Activated T-cell treated with anti-CD3 and anti-CD28 coated beads, Interleukin-2, amount 50 U/mL, for 4 hours (primary cell): ENCODE measurements at regions not wholly inside any gene's neighbourhood (a gene's known extent, or its start where the extent isn't known, plus 50 kb on each side); places are given as distances from the start of the nearest gene placed in this dataset.

Source experiments
- ATAC-seq, 2 donors: fragments of 200-7000 bp; cut with Tn5 transposase; one replicate each; pipeline ENCODE4 v1.10.0; 2021
- DNase-seq: peaks from one replicate; pipeline ENCODE4 v3.0.0-alpha.2; 2020
- H3K27me3 Mint-ChIP-seq: one replicate; pipeline ENCODE4 v1.8.0; 2021; ENCODE audit warnings: low read depth, mixed read lengths
- H3K36me3 Mint-ChIP-seq: one replicate; pipeline ENCODE4 v1.8.0; 2022; ENCODE audit warnings: mixed read lengths; ENCODE audit not compliant: insufficient read depth
- H3K4me1 Mint-ChIP-seq: one replicate; pipeline ENCODE4 v1.8.0; 2021; ENCODE audit warnings: low read depth, mixed read lengths
- H3K4me3 Mint-ChIP-seq: one replicate; pipeline ENCODE4 v1.8.0; 2021; ENCODE audit warnings: mild to moderate bottlenecking, moderate library complexity, mixed read lengths
- H3K9me3 Mint-ChIP-seq: one replicate; pipeline ENCODE4 v1.8.0; 2021; ENCODE audit warnings: mixed read lengths

GRCh38 chr4:35644591-35644990 is 599.7 kb downstream of the ARAP2 start:
- no peak for ATAC-seq
- H3K9me3 Mint-ChIP-seq, result no peaks in the 10 kb centered on the region
- no peaks in the 10 kb centered on the region for H3K36me3 Mint-ChIP-seq
- no peaks in the 10 kb centered on the region for H3K27me3 Mint-ChIP-seq
- H3K4me3 Mint-ChIP-seq, result no peak overlapping the region
- DNase-seq, result no peak
- no peaks in the 10 kb centered on the region for H3K4me1 Mint-ChIP-seq

- Mint-ChIP-seq H3K36me3 (no peaks in the 10 kb centered on the region), H3K4me3 (no peak overlapping the region), H3K27me3 (no peaks in the 10 kb centered on the region), H3K4me1 (no peaks in the 10 kb centered on the region), H3K9me3 (no peaks in the 10 kb centered on the region)
- DNase-seq (no peak), ATAC-seq (no peak)
Observed at GRCh38 chr4:35649011-35649410, 595.3 kb downstream of the ARAP2 start.

- H3K27me3 Mint-ChIP-seq, result no peaks in the 10 kb centered on the region
- H3K36me3 Mint-ChIP-seq, result no peaks in the 10 kb centered on the region
- no peak overlapping the region for H3K4me3 Mint-ChIP-seq
- no peaks in the 10 kb centered on the region for H3K9me3 Mint-ChIP-seq
- ATAC-seq (no peak), DNase-seq (no peak)
- H3K4me1 Mint-ChIP-seq, result no peaks in the 10 kb centered on the region
Observed at GRCh38 chr4:35649778-35650177, 594.5 kb downstream of the ARAP2 start.

- Mint-ChIP-seq H3K27me3 (no peaks in the 10 kb centered on the region), H3K4me1 (no peaks in the 10 kb centered on the region), H3K4me3 (no peak overlapping the region), H3K9me3 (no peaks in the 10 kb centered on the region), H3K36me3 (no peaks in the 10 kb centered on the region)
- DNase-seq, result no peak
- ATAC-seq, result no peak
Observed at GRCh38 chr4:35652197-35652596, 592.1 kb downstream of the ARAP2 start.

GRCh38 chr4:35653451-35653850 is 590.9 kb downstream of the ARAP2 start:
- H3K4me3 Mint-ChIP-seq, result no peak overlapping the region
- H3K36me3 Mint-ChIP-seq, result no peaks in the 10 kb centered on the region
- no peak for DNase-seq
- no peaks in the 10 kb centered on the region for H3K4me1 Mint-ChIP-seq
- H3K27me3 Mint-ChIP-seq, result no peaks in the 10 kb centered on the region
- H3K9me3 Mint-ChIP-seq, result no peaks in the 10 kb centered on the region
- no peak for ATAC-seq

GRCh38 chr4:35673137-35673536 is 571.2 kb downstream of the ARAP2 start:
- Mint-ChIP-seq H3K36me3 (no peaks in the 10 kb centered on the region), H3K9me3 (no peaks in the 10 kb centered on the region), H3K4me3 (no peak overlapping the region), H3K4me1 (no peaks in the 10 kb centered on the region), H3K27me3 (no peaks in the 10 kb centered on the region)
- ATAC-seq (no peak), DNase-seq (no peak)

- DNase-seq (no peak), ATAC-seq (no peak)
- no peak overlapping the region for H3K4me3 Mint-ChIP-seq
- H3K4me1 Mint-ChIP-seq, result no peaks in the 10 kb centered on the region
- peaks cover 4% of the 10 kb centered on the region for H3K9me3 Mint-ChIP-seq
- H3K36me3 Mint-ChIP-seq, result no peaks in the 10 kb centered on the region
- peaks cover 2% of the 10 kb centered on the region for H3K27me3 Mint-ChIP-seq
Observed at GRCh38 chr4:35684755-35685154, 559.6 kb downstream of the ARAP2 start.

GRCh38 chr4:35689870-35690269 is 554.4 kb downstream of the ARAP2 start:
- H3K27me3 Mint-ChIP-seq, result no peaks in the 10 kb centered on the region
- DNase-seq (no peak), ATAC-seq (no peak)
- no peaks in the 10 kb centered on the region for H3K36me3 Mint-ChIP-seq
- H3K9me3 Mint-ChIP-seq, result no peaks in the 10 kb centered on the region
- H3K4me3 Mint-ChIP-seq, result no peak overlapping the region
- H3K4me1 Mint-ChIP-seq, result no peaks in the 10 kb centered on the region

- H3K36me3 Mint-ChIP-seq, result no peaks in the 10 kb centered on the region
- ATAC-seq (no peak), DNase-seq (no peak)
- no peaks in the 10 kb centered on the region for H3K27me3 Mint-ChIP-seq
- H3K4me3 Mint-ChIP-seq, result no peak overlapping the region
- H3K4me1 Mint-ChIP-seq, result no peaks in the 10 kb centered on the region
- no peaks in the 10 kb centered on the region for H3K9me3 Mint-ChIP-seq
Observed at GRCh38 chr4:35690271-35690670, 554.0 kb downstream of the ARAP2 start.

- DNase-seq (no peak), ATAC-seq (no peak)
- Mint-ChIP-seq H3K36me3 (no peaks in the 10 kb centered on the region), H3K4me1 (no peaks in the 10 kb centered on the region), H3K27me3 (no peaks in the 10 kb centered on the region), H3K9me3 (no peaks in the 10 kb centered on the region), H3K4me3 (no peak overlapping the region)
Observed at GRCh38 chr4:35695003-35695402, 549.3 kb downstream of the ARAP2 start.

GRCh38 chr4:35695421-35695820 is 548.9 kb downstream of the ARAP2 start:
- no peaks in the 10 kb centered on the region for H3K9me3 Mint-ChIP-seq
- no peaks in the 10 kb centered on the region for H3K36me3 Mint-ChIP-seq
- ATAC-seq (no peak), DNase-seq (no peak)
- H3K4me1 Mint-ChIP-seq, result no peaks in the 10 kb centered on the region
- H3K27me3 Mint-ChIP-seq, result no peaks in the 10 kb centered on the region
- no peak overlapping the region for H3K4me3 Mint-ChIP-seq

- Mint-ChIP-seq H3K27me3 (no peaks in the 10 kb centered on the region), H3K4me1 (no peaks in the 10 kb centered on the region), H3K9me3 (no peaks in the 10 kb centered on the region), H3K36me3 (no peaks in the 10 kb centered on the region), H3K4me3 (no peak overlapping the region)
- no peak for DNase-seq
- no peak for ATAC-seq
Observed at GRCh38 chr4:35697210-35697736, 547.0 kb downstream of the ARAP2 start.

GRCh38 chr4:35700663-35701062 is 543.7 kb downstream of the ARAP2 start:
- Mint-ChIP-seq H3K36me3 (no peaks in the 10 kb centered on the region), H3K27me3 (no peaks in the 10 kb centered on the region), H3K4me1 (no peaks in the 10 kb centered on the region), H3K4me3 (no peak overlapping the region), H3K9me3 (no peaks in the 10 kb centered on the region)
- ATAC-seq (no peak), DNase-seq (no peak)

GRCh38 chr4:35709080-35709479 is 535.2 kb downstream of the ARAP2 start:
- Mint-ChIP-seq H3K4me3 (no peak overlapping the region), H3K4me1 (no peaks in the 10 kb centered on the region), H3K36me3 (no peaks in the 10 kb centered on the region), H3K27me3 (no peaks in the 10 kb centered on the region), H3K9me3 (peaks cover 25% of the 10 kb centered on the region)
- no peak for ATAC-seq
- no peak for DNase-seq

- ATAC-seq (no peak), DNase-seq (no peak)
- no peaks in the 10 kb centered on the region for H3K27me3 Mint-ChIP-seq
- H3K4me1 Mint-ChIP-seq, result no peaks in the 10 kb centered on the region
- no peaks in the 10 kb centered on the region for H3K36me3 Mint-ChIP-seq
- no peak overlapping the region for H3K4me3 Mint-ChIP-seq
- peaks cover 35% of the 10 kb centered on the region for H3K9me3 Mint-ChIP-seq
Observed at GRCh38 chr4:35710343-35710742, 534.0 kb downstream of the ARAP2 start.

- ATAC-seq (no peak), DNase-seq (no peak)
- peaks cover 36% of the 10 kb centered on the region for H3K9me3 Mint-ChIP-seq
- no peaks in the 10 kb centered on the region for H3K4me1 Mint-ChIP-seq
- H3K4me3 Mint-ChIP-seq, result no peak overlapping the region
- H3K36me3 Mint-ChIP-seq, result no peaks in the 10 kb centered on the region
- no peaks in the 10 kb centered on the region for H3K27me3 Mint-ChIP-seq
Observed at GRCh38 chr4:35711127-35711526, 533.2 kb downstream of the ARAP2 start.
